NT2/D1 (cell line): ENCODE measurements at regions not wholly inside any gene's neighbourhood (a gene's known extent, or its start where the extent isn't known, plus 50 kb on each side); places are given as distances from the start of the nearest gene placed in this dataset.
"Not testable (repeated sequence)": the region's sequence is repeated elsewhere in the genome, so short reads cannot be mapped to it uniquely, and the experiment has no call there.

Experiments used
- DNase-seq: peaks from one replicate; pipeline ENCODE4 v3.0.0-alpha.2; 2011; ENCODE audit warnings: low read depth, low spot score
- H3K27me3 ChIP-seq: 2 replicates; pipeline ENCODE4 v1.6.0; 2011; ENCODE audit warnings: mild to moderate bottlenecking; ENCODE audit not compliant: insufficient read length, insufficient read depth
- H3K36me3 ChIP-seq: 2 replicates; pipeline ENCODE4 v1.6.1; 2011; ENCODE audit warnings: mild to moderate bottlenecking, low read length, mixed read lengths; ENCODE audit not compliant: insufficient read depth, insufficient read length
- H3K4me1 ChIP-seq: 2 replicates; pipeline ENCODE4 v1.5.1; 2011; ENCODE audit not compliant: insufficient read depth, insufficient read length
- H3K4me3 ChIP-seq: 2 replicates; pipeline ENCODE4 v1.5.1; 2011; ENCODE audit warnings: low read depth; ENCODE audit not compliant: insufficient read length
- H3K9ac ChIP-seq: 2 replicates; pipeline ENCODE4 v1.6.0; 2011; ENCODE audit warnings: low read depth; ENCODE audit not compliant: insufficient read length
- H3K9me3 ChIP-seq: 2 replicates; pipeline ENCODE4 v1.5.1; 2011; ENCODE audit warnings: mild to moderate bottlenecking, low read length; ENCODE audit not compliant: insufficient read depth
- SUZ12 ChIP-seq: IDR thresholded peaks from 2 replicates; pipeline ENCODE4 v1.6.1; 2011; ENCODE audit not compliant: insufficient read length, insufficient read depth; ENCODE audit errors: extremely low read depth
- YY1 ChIP-seq: IDR thresholded peaks from 2 replicates; pipeline ENCODE4 v1.6.1; 2011; ENCODE audit not compliant: insufficient read length, insufficient read depth
- ZNF274 ChIP-seq: IDR thresholded peaks from 2 replicates; pipeline ENCODE4 v1.6.1; 2011; ENCODE audit warnings: mild to moderate bottlenecking, low read depth, low read length

GRCh38 chr5:136446565-136446964, 81.2 kb upstream of the TRPC7 start:
- Histone ChIP-seq H3K9ac (no peak overlapping the region), H3K9me3 (no peaks in the 10 kb centered on the region; the same call in 1 of the 2 replicates), H3K4me1 (no peaks in the 10 kb centered on the region), H3K4me3 (no peak overlapping the region), H3K27me3 (no peaks in the 10 kb centered on the region), H3K36me3 (no peaks in the 10 kb centered on the region)
- TF ChIP-seq YY1: no peak
- TF ChIP-seq SUZ12: no peak
- no peak for TF ChIP-seq ZNF274
- no peak for DNase-seq

GRCh38 chr5:136444099-136444498, 78.8 kb upstream of the TRPC7 start:
- DNase-seq, H3K9me3 ChIP-seq, H3K27me3 ChIP-seq, H3K4me3 ChIP-seq, H3K9ac ChIP-seq, H3K4me1 ChIP-seq, H3K36me3 ChIP-seq: not testable (repeated sequence)

- DNase-seq: no peak
- Histone ChIP-seq H3K9ac (no peak overlapping the region), H3K4me1 (no peaks in the 10 kb centered on the region), H3K27me3 (no peaks in the 10 kb centered on the region), H3K4me3 (no peak overlapping the region), H3K9me3 (no peaks in the 10 kb centered on the region; the same call in 1 of the 2 replicates), H3K36me3 (no peaks in the 10 kb centered on the region)
- TF ChIP-seq ZNF274 (no peak), YY1 (no peak), SUZ12 (no peak)
These were observed 74.0 kb upstream of the TRPC7 start for GRCh38 chr5:136439367-136439766.

- Histone ChIP-seq H3K4me1 (no peaks in the 10 kb centered on the region), H3K27me3 (no peaks in the 10 kb centered on the region), H3K4me3 (no peak overlapping the region), H3K36me3 (no peaks in the 10 kb centered on the region), H3K9me3 (no peaks in the 10 kb centered on the region), H3K9ac (no peak overlapping the region)
- TF ChIP-seq ZNF274 (no peak), SUZ12 (no peak), YY1 (no peak)
- no peak for DNase-seq
These were observed 70.7 kb upstream of the TRPC7 start for GRCh38 chr5:136435946-136436543.

- no peaks in the 10 kb centered on the region for H3K36me3 ChIP-seq
- H3K9ac ChIP-seq: no peak overlapping the region
- H3K27me3 ChIP-seq: no peaks in the 10 kb centered on the region
- no peaks in the 10 kb centered on the region for H3K9me3 ChIP-seq
- H3K4me3 ChIP-seq: no peak overlapping the region
- no peaks in the 10 kb centered on the region for H3K4me1 ChIP-seq
- TF ChIP-seq SUZ12 (no peak), YY1 (no peak), ZNF274 (no peak)
- no peak for DNase-seq
These were observed 69.5 kb upstream of the TRPC7 start for GRCh38 chr5:136434795-136435194.

- no peaks in the 10 kb centered on the region for H3K27me3 ChIP-seq
- no peak for TF ChIP-seq SUZ12
- H3K4me1 ChIP-seq: no peaks in the 10 kb centered on the region
- H3K4me3 ChIP-seq: no peak overlapping the region
- H3K9ac ChIP-seq: no peak overlapping the region
- DNase-seq: no peak
- H3K9me3 ChIP-seq: no peaks in the 10 kb centered on the region
- H3K36me3 ChIP-seq: no peaks in the 10 kb centered on the region
These were observed 67.4 kb upstream of the TRPC7 start for GRCh38 chr5:136432705-136433104.

- Histone ChIP-seq H3K36me3 (no peaks in the 10 kb centered on the region), H3K4me1 (no peaks in the 10 kb centered on the region), H3K4me3 (no peak overlapping the region), H3K9me3 (no peaks in the 10 kb centered on the region), H3K27me3 (no peaks in the 10 kb centered on the region), H3K9ac (no peak overlapping the region)
- TF ChIP-seq SUZ12: no peak
- TF ChIP-seq YY1: no peak
- no peak for TF ChIP-seq ZNF274
- DNase-seq: no peak
These were observed 64.7 kb upstream of the TRPC7 start for GRCh38 chr5:136430081-136430480.

GRCh38 chr5:136427426-136427825, 62.1 kb upstream of the TRPC7 start:
- Histone ChIP-seq H3K36me3 (no peaks in the 10 kb centered on the region), H3K9ac (no peak overlapping the region), H3K9me3 (no peaks in the 10 kb centered on the region), H3K27me3 (no peaks in the 10 kb centered on the region), H3K4me1 (no peaks in the 10 kb centered on the region), H3K4me3 (no peak overlapping the region)
- no peak for TF ChIP-seq YY1
- no peak for TF ChIP-seq SUZ12
- no peak for TF ChIP-seq ZNF274
- no peak for DNase-seq
